HG02571 (cell line): ENCODE measurements at regions not wholly inside any gene's neighbourhood (a gene's known extent, or its start where the extent isn't known, plus 50 kb on each side); places are given as distances from the start of the nearest gene placed in this dataset.
"Not testable (repeated sequence)": the region's sequence is repeated elsewhere in the genome, so short reads cannot be mapped to it uniquely, and the experiment has no call there.

Experiments used
- ATAC-seq: cut with Tn5 transposase; IDR thresholded peaks from one replicate; pipeline ENCODE4 v1.9.1; 2021; ENCODE audit warnings: mild to moderate bottlenecking, moderate library complexity; ENCODE audit not compliant: unreplicated experiment

DNA sequence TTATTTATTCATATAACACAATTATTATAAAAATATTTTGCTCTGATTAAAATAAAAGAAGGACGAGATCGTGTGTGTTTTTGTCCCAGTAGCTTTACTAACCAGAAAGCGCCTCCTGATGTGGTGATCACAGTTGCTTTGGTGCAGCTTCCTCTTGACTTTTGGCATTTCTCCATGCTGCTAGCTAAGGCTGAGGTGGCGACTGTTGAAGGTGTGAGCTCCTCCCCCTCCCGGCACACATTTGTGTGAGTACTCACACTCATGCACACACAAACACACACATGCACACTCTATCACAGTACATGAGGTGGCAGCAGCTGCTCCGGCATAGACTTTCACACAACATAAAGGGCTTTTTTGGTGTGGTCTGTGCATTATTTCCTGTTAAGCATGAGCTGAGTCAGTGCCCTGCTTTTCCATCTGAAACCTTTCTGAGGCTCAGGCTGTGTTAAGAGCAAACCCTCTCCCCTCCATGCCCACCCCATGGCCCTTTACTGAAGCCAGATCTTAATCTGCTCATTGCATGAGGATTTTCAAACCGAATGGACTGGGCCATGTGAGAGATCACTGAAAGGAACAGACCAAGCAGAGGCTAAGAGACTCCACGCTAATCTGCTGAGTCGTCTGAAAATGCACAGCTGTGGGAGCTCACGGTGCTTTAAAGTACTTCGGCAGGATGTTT is 53.3 kb downstream of the FOXD4L1 start:
- ATAC-seq = peak; percentile 58

DNA sequence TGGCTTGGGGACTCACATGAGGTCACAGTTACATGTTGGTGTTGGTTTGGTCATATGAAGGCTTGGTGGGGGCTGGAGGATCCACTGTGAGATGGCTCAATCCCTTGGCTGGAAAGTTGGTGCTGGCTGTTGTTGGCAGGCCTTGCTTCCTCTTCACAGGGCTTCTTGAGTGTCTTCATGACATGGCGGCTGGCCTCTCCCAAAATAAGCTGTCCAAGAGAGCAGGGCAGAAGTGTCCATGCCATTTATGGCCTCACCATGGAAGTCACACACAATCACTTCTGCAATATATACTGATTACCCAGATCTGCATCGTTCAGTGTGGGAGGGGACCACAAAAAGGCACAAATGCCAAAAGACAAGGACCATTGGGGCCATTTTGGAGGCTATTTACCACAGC is 61.4 kb downstream of the FOXD4L1 start:
- ATAC-seq = not testable (repeated sequence)

DNA sequence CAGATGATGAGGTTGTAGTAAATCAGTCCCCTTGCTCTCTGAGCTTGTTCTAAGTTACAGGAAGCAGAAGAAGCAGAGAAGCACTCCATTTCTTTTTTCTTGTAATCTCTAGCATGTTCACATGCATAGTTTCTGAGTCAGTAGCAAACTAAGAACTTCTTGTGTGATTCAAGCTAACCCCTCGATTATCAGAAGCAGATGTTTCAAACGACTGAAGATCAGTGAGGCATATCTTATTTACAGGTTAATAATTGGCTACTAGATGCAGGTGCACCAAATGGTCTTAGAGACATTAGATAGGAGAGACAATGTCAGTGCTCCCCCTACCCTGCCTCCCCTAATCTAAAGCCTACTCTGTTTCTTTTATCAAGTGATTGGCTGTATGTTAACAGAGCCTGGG is 64.2 kb downstream of the FOXD4L1 start:
- not testable (repeated sequence) for ATAC-seq

GRCh38 chr2:113566674-113567480 is 60.2 kb upstream of the RABL2A start:
- not testable (repeated sequence) for ATAC-seq

- not testable (repeated sequence) for ATAC-seq
Observed at GRCh38 chr2:113567481-113567849, 59.6 kb upstream of the RABL2A start.

DNA sequence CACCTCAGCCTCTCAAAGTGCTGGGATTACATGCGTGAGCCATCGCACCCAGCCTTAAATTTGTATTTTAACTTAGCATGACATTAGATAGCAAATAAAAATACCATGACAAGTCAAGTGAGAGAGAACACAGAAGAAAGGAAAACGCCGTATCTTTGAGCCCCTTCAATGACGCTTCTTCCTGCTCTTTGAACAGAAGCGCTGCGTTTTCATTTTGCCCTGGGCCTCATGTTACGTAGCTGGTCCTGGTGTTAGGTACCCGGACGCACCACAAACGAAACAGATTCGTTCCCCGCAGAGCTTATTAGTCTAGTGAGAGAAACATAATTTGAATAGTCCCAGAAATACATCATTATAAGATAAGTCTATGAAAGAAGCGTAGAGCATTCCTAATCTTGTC is 58.8 kb upstream of the RABL2A start:
- ATAC-seq = not testable (repeated sequence)

DNA sequence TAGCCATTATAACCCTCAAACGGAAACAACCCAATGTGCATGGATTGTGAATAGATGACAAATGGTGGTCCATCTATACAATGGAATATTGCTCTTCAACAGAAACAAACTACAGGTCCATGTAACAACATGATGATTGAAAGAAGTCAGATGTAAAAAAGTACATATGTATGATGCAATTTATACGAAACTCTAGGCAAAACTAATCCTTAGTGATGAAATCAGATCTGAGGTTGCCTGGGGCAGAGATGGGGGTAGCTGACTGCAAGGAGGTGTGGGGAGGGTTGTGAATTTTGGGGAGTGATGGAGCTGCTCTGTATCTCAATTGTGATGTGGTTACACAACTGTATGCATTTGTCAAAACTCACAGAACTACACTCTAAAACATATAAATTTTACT is 57.0 kb upstream of the RABL2A start:
- ATAC-seq = not testable (repeated sequence)

GRCh38 chr2:113570509-113571009 is 56.5 kb upstream of the RABL2A start:
- ATAC-seq = not testable (repeated sequence)

- not testable (repeated sequence) for ATAC-seq
Observed at GRCh38 chr2:113571482-113572068, 55.5 kb upstream of the RABL2A start.

DNA sequence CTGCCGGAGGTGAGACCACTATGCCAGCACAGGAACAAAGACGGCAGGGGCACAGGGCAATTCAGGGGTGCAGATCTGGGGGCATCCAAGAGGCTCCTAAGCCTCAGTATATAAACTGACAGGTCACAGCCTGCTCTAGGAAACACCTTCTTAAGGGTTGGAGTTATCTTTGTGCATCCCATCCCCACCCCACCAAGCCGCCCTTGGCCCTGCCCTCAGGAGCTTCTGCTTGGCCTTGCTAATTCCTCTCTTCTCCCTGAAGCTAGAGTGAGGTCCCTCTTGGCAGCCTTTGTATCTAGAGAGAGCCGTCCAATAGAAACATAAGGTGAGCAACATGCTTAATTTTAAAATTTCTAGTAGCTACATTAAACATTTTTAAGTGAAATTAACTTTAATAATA is 51.3 kb upstream of the RABL2A start:
- ATAC-seq = not testable (repeated sequence)

DNA sequence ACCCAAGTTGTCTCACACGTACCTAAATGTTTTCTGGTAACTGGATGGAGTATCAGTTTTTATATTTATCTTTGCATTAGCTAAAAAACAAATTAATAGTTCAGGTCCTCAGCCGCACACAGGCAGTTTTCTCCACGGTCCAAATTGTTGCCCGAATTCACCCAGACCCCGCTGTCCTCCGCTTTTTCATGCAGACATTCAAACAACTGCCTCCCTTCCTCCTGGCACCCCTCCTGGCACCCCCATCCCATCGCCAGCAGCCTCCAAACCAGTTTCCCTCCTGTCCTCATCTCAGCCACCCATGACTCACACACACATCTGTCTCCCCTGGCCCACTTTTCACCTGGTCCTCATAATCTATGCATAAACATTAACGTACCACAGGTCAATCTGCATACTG is 50.7 kb upstream of the RABL2A start:
- ATAC-seq = not testable (repeated sequence)
